GM19023 (cell line): ENCODE measurements at regions not wholly inside any gene's neighbourhood (a gene's known extent, or its start where the extent isn't known, plus 50 kb on each side); places are given as distances from the start of the nearest gene placed in this dataset.
A peak's percentile ranks its signal among the peaks of the same experiment; 100 is the strongest.

ENCODE experiments used
- ATAC-seq: cut with Tn5 transposase; IDR thresholded peaks from one replicate; pipeline ENCODE4 v1.9.1; 2021; ENCODE audit warnings: mild to moderate bottlenecking, moderate library complexity; ENCODE audit not compliant: unreplicated experiment

DNA sequence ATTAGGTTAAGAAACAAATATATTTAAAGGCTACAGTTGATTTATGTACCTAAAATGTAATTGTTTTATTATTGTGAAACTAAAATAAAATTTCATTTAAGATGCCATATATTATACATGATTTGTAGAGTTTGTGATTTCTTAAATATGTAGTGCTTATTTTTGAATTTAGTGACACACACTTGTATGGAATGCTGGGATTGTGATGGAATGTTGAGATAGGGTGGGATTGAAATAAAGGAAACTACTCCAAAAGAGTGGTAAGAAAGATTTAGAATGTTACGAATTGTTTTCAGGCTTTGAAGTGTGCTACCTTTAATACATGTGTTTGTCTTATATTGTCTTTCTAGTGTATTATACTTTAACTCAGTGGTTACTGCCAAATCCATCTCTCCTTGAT, 330.3 kb upstream of the PITX2 start:
- ATAC-seq = no peak

DNA sequence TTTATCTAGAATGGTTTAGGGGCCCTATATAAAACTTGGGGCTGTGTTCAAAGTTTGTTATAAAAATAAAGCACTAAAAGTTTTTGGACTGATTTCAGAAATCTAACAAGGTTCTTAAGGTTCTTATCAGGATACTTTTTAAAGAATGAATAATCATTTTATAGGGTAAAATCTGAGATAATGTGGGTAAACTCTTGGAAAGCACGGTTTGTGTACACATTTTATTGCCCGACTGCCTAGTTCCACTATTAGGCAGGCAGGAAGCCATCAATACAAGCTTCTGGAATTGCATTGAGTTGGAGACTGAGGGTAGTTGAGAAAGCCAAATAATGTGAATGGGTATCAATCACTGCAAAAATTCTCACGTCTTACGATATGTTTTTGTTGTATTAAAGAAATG, 331.0 kb upstream of the PITX2 start:
- no peak for ATAC-seq

DNA sequence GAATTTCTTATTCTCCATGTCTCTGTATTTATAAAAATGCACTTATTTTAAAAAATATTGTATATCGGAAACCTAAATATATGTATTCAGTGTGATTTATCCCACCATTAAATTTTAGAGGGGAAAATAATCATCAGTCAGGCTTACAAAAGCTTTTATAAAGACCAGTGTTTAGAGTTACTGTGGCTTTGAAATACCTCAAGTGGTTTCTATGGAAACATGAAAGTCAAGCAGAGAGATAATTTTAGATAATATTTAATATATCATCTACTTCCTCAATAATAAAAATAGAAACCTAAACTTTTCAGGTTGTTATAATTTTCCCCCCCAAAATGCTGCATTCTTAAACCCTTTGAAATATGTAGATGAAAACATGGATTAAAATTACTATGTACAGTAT, 332.9 kb upstream of the PITX2 start:
- ATAC-seq = no peak

DNA sequence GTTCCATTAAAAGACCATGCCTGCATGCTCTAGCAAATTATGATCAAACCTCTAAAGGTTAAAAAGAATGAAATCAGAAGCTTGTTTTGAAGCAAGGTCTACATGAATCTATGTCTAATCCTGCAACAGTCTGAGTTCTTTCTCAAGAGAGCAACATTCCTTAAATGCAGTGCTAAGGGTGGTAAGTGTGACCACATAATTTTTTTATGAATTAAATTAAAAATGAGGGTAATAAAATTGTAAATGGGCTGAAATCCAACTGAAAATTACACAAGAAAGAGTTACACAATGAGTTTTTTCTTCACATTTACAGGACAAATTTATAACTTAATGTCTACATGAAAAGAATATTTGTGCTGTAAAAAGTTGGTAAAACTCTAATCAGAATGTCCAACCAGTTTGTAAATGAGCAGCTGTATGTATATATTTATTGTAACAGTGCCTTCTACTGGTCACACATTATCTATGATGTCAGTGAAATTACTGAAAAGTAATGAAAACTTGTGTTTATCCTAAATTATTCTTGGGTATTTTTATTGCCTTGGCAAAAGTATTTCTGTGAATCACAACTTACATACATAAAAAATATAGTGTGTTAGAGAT, 336.3 kb upstream of the PITX2 start:
- no peak for ATAC-seq

DNA sequence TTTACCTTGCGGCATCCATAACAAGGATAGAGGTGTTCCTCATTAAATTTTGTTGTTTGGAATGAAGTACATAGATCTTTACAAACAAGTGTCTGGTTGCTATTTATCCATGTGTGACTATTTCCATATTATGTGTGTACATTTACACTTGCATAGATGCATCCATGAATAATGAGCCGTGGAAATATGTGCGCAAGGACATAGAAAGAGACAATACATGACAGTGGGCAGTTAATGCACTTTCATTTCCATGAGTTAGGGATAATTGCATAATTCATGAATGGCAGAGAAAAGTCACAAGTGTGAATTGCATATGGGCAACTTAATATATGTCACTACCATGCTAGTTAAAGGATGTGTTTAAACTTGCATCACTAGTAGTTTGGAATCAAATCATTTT, 338.2 kb upstream of the PITX2 start:
- ATAC-seq = no peak

DNA sequence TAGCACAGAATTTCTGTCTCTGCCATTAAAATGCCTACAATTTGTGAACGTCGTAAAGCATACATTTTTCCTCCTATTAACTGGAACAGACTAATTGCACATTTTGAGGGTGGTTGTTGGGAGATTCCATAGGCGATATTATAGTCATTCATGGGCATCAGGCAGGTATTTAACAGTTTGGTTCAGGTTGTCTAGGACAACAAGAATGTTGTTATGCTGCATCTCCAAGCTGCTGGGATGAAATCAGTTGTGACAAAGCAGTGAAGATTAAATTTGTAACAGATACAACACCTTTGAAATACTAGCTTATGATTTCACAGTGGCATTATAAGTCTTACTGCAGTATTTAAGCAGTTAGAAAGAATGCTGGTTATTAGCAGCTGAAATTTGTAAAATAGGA, 339.7 kb upstream of the PITX2 start:
- no peak for ATAC-seq

DNA sequence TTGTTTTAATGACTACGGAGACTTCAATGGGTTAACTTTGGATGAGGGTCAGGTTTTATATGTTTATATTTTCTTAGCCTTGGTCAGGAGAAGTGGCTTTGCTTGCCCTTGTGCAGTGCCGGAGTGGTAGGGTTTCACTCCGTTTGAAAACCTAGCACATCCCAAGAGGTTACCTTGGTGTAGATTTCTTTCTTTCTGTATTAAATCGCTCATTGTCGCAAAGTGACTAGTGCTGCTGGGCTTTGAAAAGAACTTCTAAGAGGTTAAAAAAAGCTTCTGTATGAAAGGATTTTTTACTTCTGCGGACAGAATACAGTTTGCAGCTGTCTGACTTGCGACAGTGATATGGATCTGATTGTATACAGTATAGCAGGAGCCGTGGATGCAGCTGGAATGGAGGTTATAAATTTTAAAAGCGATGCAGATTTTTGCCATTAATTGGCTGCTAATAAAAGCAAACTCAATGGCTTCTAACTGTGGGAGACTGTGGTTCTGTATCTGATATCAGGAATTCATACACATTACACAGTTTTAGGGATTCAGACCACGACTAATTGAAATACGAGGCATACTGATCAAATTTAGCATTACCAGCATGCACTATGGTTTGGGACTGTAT, 340.9 kb upstream of the PITX2 start:
- ATAC-seq = no peak

DNA sequence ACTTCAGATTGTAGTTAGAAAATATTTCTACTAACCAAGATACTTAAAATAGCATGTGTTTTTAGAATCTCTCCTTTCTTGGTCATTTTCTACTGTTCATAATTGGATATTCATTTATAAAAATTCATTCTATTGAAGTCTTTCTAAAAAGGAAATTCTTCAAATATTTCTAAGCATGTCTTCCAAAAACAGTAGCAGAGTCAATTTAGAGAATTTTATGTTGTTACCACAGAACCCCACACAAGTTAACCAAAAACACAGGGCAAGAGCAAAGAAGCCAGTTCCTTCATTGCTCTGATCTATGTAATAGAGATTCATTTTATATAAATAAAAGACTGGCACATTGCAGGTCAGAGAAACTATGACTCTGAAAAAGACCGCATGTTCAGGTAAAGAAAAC, 345.1 kb upstream of the PITX2 start:
- no peak for ATAC-seq

DNA sequence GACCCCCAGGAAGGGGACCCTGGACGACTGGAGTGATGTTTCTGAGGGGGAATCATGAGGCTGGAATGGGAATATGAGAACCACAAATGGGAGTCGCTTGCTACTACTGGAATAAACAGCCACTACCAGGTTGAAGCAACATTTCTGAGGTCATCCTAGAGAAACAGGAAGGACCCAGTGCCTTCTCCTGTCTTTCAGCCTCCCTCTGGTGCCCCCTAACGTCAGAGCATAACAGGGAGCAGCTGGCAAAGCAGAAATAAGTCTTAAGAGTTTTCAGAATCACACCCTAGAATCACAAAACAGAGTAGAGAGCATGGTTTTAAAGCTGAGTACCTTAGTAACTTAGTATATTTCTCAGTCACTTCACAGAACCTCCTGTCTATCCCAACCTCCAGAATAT, 347.8 kb upstream of the PITX2 start:
- ATAC-seq = peak; percentile 74

DNA sequence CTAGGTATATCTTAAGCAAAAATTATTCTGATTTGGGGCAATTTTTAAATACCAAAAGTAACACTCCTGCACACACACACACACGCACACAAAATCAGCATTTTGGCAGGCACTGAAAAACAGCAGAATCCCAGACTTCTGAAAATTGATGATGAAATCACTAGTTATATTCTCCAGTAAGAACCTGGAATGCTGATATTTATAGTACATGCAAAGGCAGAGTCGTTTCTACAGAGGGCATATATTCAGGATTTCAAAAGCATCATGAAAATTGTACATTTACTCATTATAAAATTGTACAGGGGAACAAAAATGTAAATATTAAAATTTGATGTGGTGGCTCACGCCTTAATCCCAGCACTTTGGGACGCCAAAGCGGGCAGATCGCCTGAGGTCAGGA, 352.5 kb upstream of the PITX2 start:
- ATAC-seq = no peak

DNA sequence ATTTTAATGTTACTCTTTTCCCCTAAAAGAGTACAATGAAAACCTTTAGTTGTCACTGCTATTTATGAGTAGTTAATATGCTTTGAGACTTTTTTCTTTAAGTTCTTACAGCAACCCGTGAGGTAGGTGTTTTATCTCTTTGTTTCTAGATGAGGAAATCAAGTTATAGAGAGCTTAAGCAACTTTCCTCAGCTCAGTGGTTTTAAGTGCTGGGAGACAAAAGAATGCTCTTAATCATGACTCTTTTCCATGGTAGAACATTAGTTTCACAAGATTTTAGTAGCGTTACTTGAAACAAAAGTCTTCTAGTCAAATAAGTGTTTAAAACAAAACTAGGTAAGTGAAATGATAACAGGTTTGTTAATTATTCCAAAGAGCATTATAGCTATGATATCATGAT, 354.7 kb upstream of the PITX2 start:
- ATAC-seq = no peak

DNA sequence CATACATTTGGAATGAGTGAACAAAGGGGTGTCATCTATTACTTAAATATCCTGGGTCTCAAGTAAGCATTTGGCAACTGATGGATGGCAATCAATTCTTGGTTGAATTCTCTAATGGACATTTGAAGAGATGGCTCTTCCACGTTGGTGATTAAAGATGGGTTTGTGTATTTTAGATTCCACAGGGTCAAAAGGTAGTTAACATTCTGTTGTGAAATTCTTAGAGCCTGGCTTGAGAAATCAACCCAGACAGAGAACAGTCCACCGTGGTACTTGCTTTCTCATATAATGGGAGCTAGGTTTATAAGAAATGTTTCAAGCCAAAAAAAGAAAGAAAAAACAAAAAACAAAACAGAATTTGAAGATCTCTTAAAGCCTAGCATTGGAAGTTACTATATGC, 355.9 kb upstream of the PITX2 start:
- no peak for ATAC-seq

DNA sequence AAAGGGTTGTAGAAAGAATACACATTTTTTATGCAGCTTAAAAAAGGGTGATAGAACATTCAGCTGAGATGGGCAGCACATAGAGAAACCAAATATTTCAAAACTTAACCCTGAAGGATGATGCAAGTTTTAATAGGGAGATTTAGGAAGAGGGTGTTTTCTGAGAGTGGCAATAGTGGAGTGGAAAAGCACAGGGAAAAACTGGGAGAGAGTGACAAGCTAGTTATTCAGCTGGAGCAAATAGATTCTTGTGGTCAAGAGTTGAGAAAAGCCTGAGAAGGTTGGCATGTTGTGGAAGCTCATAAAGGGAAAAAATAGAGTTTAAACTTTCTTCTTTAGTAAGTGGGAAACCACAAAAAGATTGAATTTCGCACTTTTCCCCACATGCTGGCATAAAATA, 359.6 kb upstream of the PITX2 start:
- no peak for ATAC-seq

DNA sequence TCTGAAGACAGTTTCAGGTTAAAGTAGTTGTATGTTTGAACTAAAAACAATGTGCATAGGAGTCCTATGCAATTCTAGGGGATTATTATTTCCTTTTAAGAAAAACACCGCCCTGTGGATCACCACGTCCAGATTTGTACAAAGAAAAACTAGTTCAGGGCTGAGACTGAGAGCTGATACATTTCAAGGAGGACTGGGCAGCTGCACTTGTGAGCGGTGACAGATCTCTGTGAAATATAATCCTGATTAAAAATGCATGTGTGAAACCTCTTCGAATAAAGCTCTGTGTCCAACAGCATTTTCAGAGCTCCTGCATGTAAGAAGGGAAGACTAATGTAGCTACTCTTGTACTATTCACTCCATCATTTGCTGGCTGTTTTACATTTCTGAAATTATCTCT, 365.8 kb upstream of the PITX2 start:
- no peak for ATAC-seq

DNA sequence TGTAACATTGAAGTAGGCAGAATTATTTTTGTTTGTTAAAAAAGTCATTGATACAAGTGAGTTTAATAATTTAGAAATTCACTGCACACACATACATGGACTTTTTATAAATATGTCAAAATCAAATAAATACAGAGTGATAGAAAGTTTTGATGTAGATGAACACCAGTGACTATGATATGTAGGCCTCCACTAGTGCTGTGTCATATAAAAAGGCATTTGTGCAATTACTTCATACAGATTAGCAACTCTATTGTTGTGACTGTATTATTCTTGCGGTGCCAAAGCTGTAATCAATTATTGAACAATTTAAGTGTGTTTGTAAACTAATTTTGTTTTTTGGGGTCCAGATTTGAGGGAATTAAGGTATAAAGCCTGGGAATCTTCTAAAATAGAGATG, 366.2 kb upstream of the PITX2 start:
- no peak for ATAC-seq

DNA sequence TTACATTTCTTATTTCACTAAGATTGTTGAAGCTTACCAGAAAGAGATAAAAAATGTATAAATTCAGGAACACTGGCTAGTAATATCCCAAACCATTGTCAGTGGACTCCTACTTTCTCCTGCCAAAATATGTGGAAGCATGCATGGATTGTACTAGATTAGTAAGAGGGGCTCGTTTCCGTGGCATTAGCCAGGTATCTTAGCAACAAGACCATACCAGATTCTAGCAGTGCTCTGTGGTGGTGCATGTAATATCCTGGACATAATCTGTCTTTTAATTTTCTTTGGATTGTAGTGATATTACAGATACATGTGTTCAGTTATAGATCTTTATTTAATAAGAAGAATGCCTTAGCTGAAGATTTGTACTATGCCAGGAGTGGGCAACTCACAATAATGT, 371.9 kb upstream of the PITX2 start:
- no peak for ATAC-seq

DNA sequence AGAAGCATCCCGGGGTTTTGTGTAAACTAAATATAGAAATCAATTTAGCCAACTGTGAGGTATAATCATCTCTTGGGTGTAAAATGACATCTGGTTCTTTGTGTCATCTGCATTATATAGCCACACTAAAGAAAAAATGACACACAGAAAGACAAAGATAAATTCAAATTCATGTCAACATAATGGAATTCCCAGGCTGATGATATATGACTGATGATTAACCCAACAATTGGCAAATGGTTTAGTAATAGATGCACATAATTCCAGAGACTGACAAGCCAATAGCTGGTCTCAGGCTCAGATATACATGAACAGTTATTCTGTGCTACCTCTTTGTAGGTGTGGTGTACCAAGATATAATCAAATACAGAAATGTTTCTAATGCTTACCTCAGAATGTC, 375.4 kb upstream of the PITX2 start:
- no peak for ATAC-seq

DNA sequence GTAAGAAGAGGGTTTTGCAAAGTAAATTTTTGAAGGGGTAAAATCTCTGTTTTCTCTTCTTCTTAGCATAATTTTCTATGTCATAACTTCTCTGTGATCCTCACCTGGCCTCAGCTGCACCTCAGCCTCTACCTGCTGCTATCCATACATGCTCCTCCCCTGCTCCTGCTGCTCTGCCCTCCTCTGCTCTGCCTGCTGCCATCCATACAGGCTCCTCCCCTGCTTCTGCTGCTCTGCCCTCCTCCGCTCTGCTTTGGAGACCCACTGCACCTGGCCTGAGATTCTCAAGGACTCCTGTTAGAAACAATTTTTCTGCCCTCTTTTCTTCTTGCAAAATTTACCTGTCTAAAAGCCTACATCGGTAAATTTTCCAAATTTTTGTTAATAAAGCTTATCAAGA, 388.6 kb upstream of the PITX2 start:
- no peak for ATAC-seq

DNA sequence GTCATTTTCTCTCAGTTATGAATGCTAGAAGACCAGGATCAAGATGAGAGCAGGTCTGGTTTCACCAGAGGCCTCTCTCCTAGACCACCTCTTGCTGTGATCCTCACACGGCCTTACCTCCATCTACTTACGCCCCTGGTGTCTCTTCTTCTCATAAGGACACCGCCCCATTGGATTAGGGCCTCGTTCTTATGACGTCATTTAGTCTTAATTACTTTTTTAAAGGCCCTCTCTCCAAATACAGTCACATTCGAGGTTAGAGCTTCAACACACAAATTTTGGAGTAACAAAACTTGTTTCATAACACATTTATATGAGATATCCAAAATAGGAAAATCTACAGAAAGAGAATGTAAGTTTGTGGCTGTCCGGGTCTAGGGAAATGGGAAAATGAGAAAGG, 391.0 kb upstream of the PITX2 start:
- ATAC-seq = no peak

DNA sequence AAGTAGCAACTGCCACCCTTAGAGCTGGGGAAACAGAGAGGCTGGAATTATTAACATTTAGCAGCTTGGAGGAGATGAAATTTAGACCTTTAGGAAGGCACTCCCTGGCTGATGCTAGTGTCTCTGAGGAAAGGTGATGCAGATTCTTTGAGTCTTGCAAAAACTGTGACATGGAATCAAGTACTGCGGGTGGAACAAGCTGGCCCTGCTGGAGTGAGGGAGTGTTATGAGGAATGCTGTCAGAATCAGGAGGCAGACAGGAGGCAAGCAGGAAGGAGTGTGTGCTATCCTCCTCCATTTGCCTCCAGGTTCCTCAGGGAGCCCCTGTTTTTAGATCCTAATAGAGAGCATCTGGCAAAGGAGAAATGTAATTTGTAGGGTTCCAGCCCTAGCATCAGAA, 391.7 kb upstream of the PITX2 start:
- no peak for ATAC-seq

DNA sequence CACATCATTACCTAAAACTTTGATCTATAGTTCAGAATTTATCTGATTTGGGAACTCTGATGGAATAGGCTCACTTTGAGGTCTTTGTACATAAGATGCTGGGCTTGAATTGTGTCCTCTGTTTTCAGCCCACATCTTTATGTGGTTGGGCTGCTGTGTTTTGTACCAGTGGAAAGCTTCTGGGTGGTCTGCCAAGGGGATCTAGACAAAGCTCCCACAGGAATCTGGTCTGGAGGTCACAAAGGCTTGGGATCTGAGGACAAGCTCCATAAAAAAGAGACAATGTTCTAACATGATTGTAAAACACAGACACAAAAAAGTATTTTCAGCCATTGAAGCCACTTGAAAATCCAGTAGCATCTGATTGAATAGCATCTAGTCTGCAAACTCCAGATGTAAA, 393.5 kb upstream of the PITX2 start:
- no peak for ATAC-seq

DNA sequence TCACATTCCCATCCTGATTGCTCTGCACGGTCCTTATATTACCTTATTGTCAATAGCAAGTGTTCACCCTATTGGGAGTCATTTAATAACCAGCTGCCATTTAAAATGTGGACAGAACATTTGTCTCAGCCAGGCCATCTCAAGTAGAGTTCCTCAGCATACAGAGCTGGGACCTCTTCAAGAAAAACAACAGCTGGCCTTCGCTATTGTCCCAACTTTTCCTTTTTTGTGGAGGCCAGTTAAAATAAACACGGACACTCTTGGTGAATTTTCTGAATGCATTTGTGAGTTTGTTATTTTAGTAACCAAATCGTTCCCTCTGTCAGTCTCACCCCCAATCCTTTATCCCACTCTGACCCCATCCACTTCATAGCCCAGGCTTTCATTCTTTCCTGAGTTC, 395.3 kb upstream of the PITX2 start:
- no peak for ATAC-seq

DNA sequence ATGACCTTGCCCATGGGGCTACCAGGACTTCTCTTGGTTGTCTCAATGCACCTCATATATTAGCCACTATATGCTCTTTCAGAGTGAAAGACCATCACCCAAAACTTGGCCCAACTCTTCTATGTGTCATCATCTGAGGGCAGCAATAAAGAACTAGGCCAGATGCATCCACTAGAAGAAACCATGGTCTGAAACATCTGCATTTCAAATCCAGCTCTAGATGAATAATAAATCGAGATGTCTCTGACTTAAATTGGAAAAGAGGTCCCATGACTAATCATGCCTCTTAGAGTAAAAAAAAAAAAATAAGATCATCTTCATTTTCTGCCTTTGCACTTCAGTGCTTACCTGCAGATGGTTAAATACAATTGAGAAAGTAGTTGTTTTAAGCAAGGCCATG, 397.6 kb upstream of the PITX2 start:
- ATAC-seq = no peak
